Breast epithelium (tissue), 3 donors: ENCODE measurements at regions not wholly inside any gene's neighbourhood (a gene's known extent, or its start where the extent isn't known, plus 50 kb on each side); places are given as distances from the start of the nearest gene placed in this dataset.

Experiments used
- POLR2AphosphoS5 ChIP-seq, 3 donors: sonication (generic); formaldehyde crosslinking; IDR thresholded peaks; one replicate each; pipeline ENCODE4 v1.6.1; 2017; ENCODE audit warnings: antibody characterized with exemption in 3 of 3
- TF ChIP-seq, protein P1 (sequence below), 3 donors: fragments of 450-650 bp; IDR thresholded peaks; one replicate each; pipeline ENCODE4 v1.5.1; 2016 to 2017; ENCODE audit warnings: antibody characterized with exemption in 3 of 3, mild to moderate bottlenecking in 3 of 3, moderate library complexity in 3 of 3

DNA sequence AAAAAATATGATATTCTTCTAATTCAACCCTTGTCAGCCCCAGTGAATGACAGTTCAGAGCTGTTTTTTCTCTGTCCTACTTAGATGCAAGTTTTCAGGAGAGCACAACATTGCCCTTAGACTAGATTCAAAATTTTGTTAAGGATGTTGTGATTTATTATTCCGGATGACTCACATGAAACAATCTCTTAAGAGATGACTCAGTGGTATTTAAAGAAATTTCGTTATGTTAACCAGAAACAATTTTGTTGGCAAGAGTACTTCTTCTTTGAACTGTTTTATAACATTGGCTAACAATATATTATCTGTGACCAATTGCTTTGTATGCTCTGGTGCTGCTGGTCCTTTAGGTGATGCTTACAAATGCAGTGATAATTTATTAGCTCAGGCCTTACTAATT is 132.0 kb downstream of the IZUMO3 start:
- no peak for TF ChIP-seq POLR2AphosphoS5 (IDR thresholded peaks at IDR 0.05)
- TF ChIP-seq, protein P1, sequence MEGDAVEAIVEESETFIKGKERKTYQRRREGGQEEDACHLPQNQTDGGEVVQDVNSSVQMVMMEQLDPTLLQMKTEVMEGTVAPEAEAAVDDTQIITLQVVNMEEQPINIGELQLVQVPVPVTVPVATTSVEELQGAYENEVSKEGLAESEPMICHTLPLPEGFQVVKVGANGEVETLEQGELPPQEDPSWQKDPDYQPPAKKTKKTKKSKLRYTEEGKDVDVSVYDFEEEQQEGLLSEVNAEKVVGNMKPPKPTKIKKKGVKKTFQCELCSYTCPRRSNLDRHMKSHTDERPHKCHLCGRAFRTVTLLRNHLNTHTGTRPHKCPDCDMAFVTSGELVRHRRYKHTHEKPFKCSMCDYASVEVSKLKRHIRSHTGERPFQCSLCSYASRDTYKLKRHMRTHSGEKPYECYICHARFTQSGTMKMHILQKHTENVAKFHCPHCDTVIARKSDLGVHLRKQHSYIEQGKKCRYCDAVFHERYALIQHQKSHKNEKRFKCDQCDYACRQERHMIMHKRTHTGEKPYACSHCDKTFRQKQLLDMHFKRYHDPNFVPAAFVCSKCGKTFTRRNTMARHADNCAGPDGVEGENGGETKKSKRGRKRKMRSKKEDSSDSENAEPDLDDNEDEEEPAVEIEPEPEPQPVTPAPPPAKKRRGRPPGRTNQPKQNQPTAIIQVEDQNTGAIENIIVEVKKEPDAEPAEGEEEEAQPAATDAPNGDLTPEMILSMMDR (IDR thresholded peaks at IDR 0.05): no peak
